ENCODE measurements at regions not wholly inside any gene's neighbourhood (a gene's known extent, or its start where the extent isn't known, plus 50 kb on each side); places are given as distances from the start of the nearest gene placed in this dataset.

- CTCF ChIA-PET (ENCODE audit: partially characterized antibody) = no interaction called here
- no peak overlapping the region for H2BK5ac ChIP-seq (ENCODE audit: low read depth, low read length)
- no peak overlapping the region for H3K23ac ChIP-seq (ENCODE audit: insufficient read length)
- no peak for DNase-seq (ENCODE audit: low read depth in 1 of 2, low spot score in 2 of 2)
- H3K4me2 ChIP-seq (ENCODE audit: insufficient read depth in 1 of 2, low read depth in 2 of 2, low read length in 2 of 2) = no peak overlapping the region
- no peak overlapping the region for H2BK12ac ChIP-seq (ENCODE audit: low read depth, low read length)
- H2BK120ac ChIP-seq (replicated peaks; ENCODE audit: low read depth, low read length) = no peak overlapping the region
- 93% methylated on average over 1 of the region's 1 CpG; no CpG with 5 or more reads in 1 of the 2 experiments for WGBS, 2 experiments (ENCODE audit: extremely low coverage in 1 of 2, insufficient coverage in 1 of 2, insufficient read length in 1 of 2, insufficient replicate concordance in 2 of 2, low coverage in 1 of 2, low lambda C conversion rate in 2 of 2, missing lambda C conversion rate in 1 of 2)
- POLR2A ChIA-PET (ENCODE audit: partially characterized antibody) = no interaction called here
- H2BK20ac ChIP-seq (ENCODE audit: low read length) = no peak overlapping the region
- no peak overlapping the region for H4K5ac ChIP-seq (ENCODE audit: insufficient read length, low read depth, low read length)
- no peak overlapping the region for H3K14ac ChIP-seq (ENCODE audit: insufficient read length)
- no peaks in the 10 kb centered on the region for H3K27me3 ChIP-seq (replicated peaks in 1 of 4; ENCODE audit: control insufficient read depth in 3 of 4, extremely low read depth in 1 of 4, insufficient read depth in 3 of 4, low read length in 3 of 4)
- H3K4me3 ChIP-seq (ENCODE audit: extremely low read depth in 1 of 4, insufficient read depth in 2 of 4, low read depth in 3 of 4, low read length in 4 of 4) = no peak overlapping the region
- H4K91ac ChIP-seq (replicated peaks; ENCODE audit: insufficient read length, low read length) = no peak overlapping the region
- H3K9me3 ChIP-seq (ENCODE audit: insufficient read depth in 2 of 2, low read depth in 1 of 2, low read length in 1 of 2) = no peaks in the 10 kb centered on the region
- no peak overlapping the region for H3K4ac ChIP-seq (replicated peaks; ENCODE audit: insufficient read length, low read depth, low read length)
- H3K27ac ChIP-seq (ENCODE audit: low read depth, low read length) = no peak overlapping the region
- no peak overlapping the region for H3K18ac ChIP-seq (ENCODE audit: extremely low read depth, low read length)
- no peaks in the 10 kb centered on the region for H3K79me2 ChIP-seq (ENCODE audit: control insufficient read depth in 1 of 2, insufficient read depth in 2 of 2, low read length in 2 of 2)
- H2AFZ ChIP-seq (ENCODE audit: low read length) = no peak overlapping the region; the same call in 1 of the 2 replicates
- H4K20me1 ChIP-seq (replicated peaks in 1 of 2; ENCODE audit: control insufficient read depth in 1 of 2, insufficient read depth in 2 of 2, low read length in 2 of 2) = no peaks in the 10 kb centered on the region
- H3K56ac ChIP-seq (replicated peaks; ENCODE audit: insufficient read length, low read depth, low read length) = no peak overlapping the region
- no peak overlapping the region for H4K8ac ChIP-seq (ENCODE audit: extremely low read depth, insufficient read depth, low read length)
- H3K36me3 ChIP-seq (ENCODE audit: control insufficient read depth in 2 of 4, insufficient read depth in 4 of 4, low read length in 3 of 4) = no peaks in the 10 kb centered on the region
- no peaks in the 10 kb centered on the region for H3K79me1 ChIP-seq (ENCODE audit: low read depth, low read length)
- no peak for FAIRE-seq
- H2AK5ac ChIP-seq (ENCODE audit: low read depth, low read length) = no peak overlapping the region
- no peak overlapping the region for H3K9ac ChIP-seq (replicated peaks in 1 of 4; ENCODE audit: extremely low read depth in 1 of 4, low read depth in 3 of 4, low read length in 3 of 4)
- H2BK15ac ChIP-seq (ENCODE audit: low read length) = no peak overlapping the region
- peaks cover 0 to 3% (median 0%) of the 10 kb centered on the region in 4 experiments; a peak in 1 of 7 replicates for H3K4me1 ChIP-seq (replicated peaks in 1 of 4; ENCODE audit: control insufficient read depth in 3 of 4, insufficient read depth in 4 of 4, low read length in 3 of 4)
- no peaks in the 10 kb centered on the region; the same call in 1 of the 2 replicates for H3K23me2 ChIP-seq (ENCODE audit: low read depth, low read length)
- TF ChIP-seq TEAD4 (IDR thresholded peaks at IDR 0.05; ENCODE audit: low read depth, low read length) (no peak), SAP30 (IDR thresholded peaks at IDR 0.05; ENCODE audit: insufficient read depth, insufficient replicate concordance, low read length) (no peak), CEBPB (IDR thresholded peaks at IDR 0.05; ENCODE audit: low read depth, low read length) (no peak), RAD21 (IDR thresholded peaks at IDR 0.05 in 1 of 2, conservative IDR thresholded peaks at IDR 0.05 in 1 of 2; ENCODE audit: low read depth in 2 of 2, low read length in 2 of 2) (no peak), KDM4A (IDR thresholded peaks at IDR 0.05; ENCODE audit: low read depth, low read length, severe bottlenecking) (no peak), E2F6 (IDR thresholded peaks at IDR 0.05) (no peak), HDAC2 (IDR thresholded peaks at IDR 0.05; ENCODE audit: borderline replicate concordance in 1 of 2, low read depth in 2 of 2, low read length in 2 of 2) (no peak), CBX5 (IDR thresholded peaks at IDR 0.05; ENCODE audit: low read depth, low read length) (no peak), BACH1 (IDR thresholded peaks at IDR 0.05; ENCODE audit: low read length) (no peak), SRF (IDR thresholded peaks at IDR 0.05; ENCODE audit: low read depth, low read length) (no peak), RXRA (IDR thresholded peaks at IDR 0.05; ENCODE audit: insufficient read depth, low read depth, low read length) (no peak), CTBP2 (IDR thresholded peaks at IDR 0.05; ENCODE audit: borderline replicate concordance, insufficient read depth, insufficient read length, low read length) (no peak), NRF1 (IDR thresholded peaks at IDR 0.05; ENCODE audit: low read depth, low read length) (no peak), CREB1 (IDR thresholded peaks at IDR 0.05) (no peak)
Observed at GRCh38 chr2:59910166-59910565, 643.3 kb downstream of the BCL11A start.
